ENCODE measurements at regions not wholly inside any gene's neighbourhood (a gene's known extent, or its start where the extent isn't known, plus 50 kb on each side); places are given as distances from the start of the nearest gene placed in this dataset.

- no peak for DNase-seq
- TF ChIP-seq CTCF (IDR thresholded peaks at IDR 0.05) = no peak
- no peak overlapping the region for H3K4me3 ChIP-seq
Observed at GRCh38 chr6:22150368-22151035, 146.3 kb downstream of the PRL start.

GRCh38 chr6:22151892-22152291 lies 144.9 kb downstream of the PRL start:
- H3K4me3 ChIP-seq = no peak overlapping the region
- no peak overlapping the region for H3K27ac ChIP-seq
- peaks cover 0 to 28% (median 19%) of the 10 kb centered on the region in 4 donors for H3K4me1 ChIP-seq
- no peak for DNase-seq
- H3K36me3 ChIP-seq = no peaks in the 10 kb centered on the region
- TF ChIP-seq CTCF (IDR thresholded peaks at IDR 0.05) = no peak
- no peaks in the 10 kb centered on the region for H3K27me3 ChIP-seq
- H3K9me3 ChIP-seq = no peaks in the 10 kb centered on the region
- intact Hi-C loops (cut with DNase I; ENCODE audit: low total_unique reads) = no loop called here

More at GRCh38 chr6:22150368-22151035, 146.3 kb downstream of the PRL start:
- Histone ChIP-seq H3K4me1 (peaks cover 0 to 33% (median 25%) of the 10 kb centered on the region in 4 donors), H3K36me3 (no peaks in the 10 kb centered on the region), H3K9me3 (no peaks in the 10 kb centered on the region), H3K27me3 (no peaks in the 10 kb centered on the region), H3K27ac (no peak overlapping the region)
- intact Hi-C loops (cut with DNase I; ENCODE audit: low total_unique reads) = no loop called here

- Histone ChIP-seq H3K27me3 (no peaks in the 10 kb centered on the region), H3K36me3 (no peaks in the 10 kb centered on the region), H3K4me1 (peaks cover 0 to 25% (median 15%) of the 10 kb centered on the region in 4 donors), H3K4me3 (no peak overlapping the region), H3K9me3 (no peaks in the 10 kb centered on the region), H3K27ac (no peak overlapping the region)
- no peak for TF ChIP-seq CTCF (IDR thresholded peaks at IDR 0.05)
- DNase-seq = no peak
- intact Hi-C loops (cut with DNase I; ENCODE audit: low total_unique reads) = no loop called here
Observed at GRCh38 chr6:22152841-22153240, 144.0 kb downstream of the PRL start.

- H3K36me3 ChIP-seq = no peaks in the 10 kb centered on the region
- peaks cover 0 to 18% (median 12%) of the 10 kb centered on the region in 4 donors for H3K4me1 ChIP-seq
- no peak for TF ChIP-seq CTCF (IDR thresholded peaks at IDR 0.05)
- H3K9me3 ChIP-seq = no peaks in the 10 kb centered on the region
- no peaks in the 10 kb centered on the region for H3K27me3 ChIP-seq
- H3K27ac ChIP-seq = no peak overlapping the region
- no peak overlapping the region for H3K4me3 ChIP-seq
- DNase-seq = no peak
- intact Hi-C loops (cut with DNase I; ENCODE audit: low total_unique reads) = no loop called here
Observed at GRCh38 chr6:22153384-22154158, 143.3 kb downstream of the PRL start.

GRCh38 chr6:22155551-22155950 lies 141.3 kb downstream of the PRL start:
- no peak overlapping the region for H3K27ac ChIP-seq
- no peaks in the 10 kb centered on the region for H3K27me3 ChIP-seq
- no peak for TF ChIP-seq CTCF (IDR thresholded peaks at IDR 0.05)
- H3K4me3 ChIP-seq = no peak overlapping the region
- no peak for DNase-seq
- intact Hi-C loops (cut with DNase I; ENCODE audit: low total_unique reads) = no loop called here
- no peaks in the 10 kb centered on the region for H3K9me3 ChIP-seq
- no peaks in the 10 kb centered on the region for H3K4me1 ChIP-seq
- no peaks in the 10 kb centered on the region for H3K36me3 ChIP-seq
